Urinary bladder (tissue), 3 donors: ENCODE measurements at regions not wholly inside any gene's neighbourhood (a gene's known extent, or its start where the extent isn't known, plus 50 kb on each side); places are given as distances from the start of the nearest gene placed in this dataset.
"Not testable (repeated sequence)": the region's sequence is repeated elsewhere in the genome, so short reads cannot be mapped to it uniquely, and the experiment has no call there.

ENCODE experiments used
- DNase-seq: peaks from one replicate; pipeline ENCODE4 v3.0.0-alpha.2; 2015; ENCODE audit errors: extremely low spot score
- H3K27ac ChIP-seq: one replicate; pipeline ENCODE4 v1.5.1; 2013; ENCODE audit warnings: low read depth, mild to moderate bottlenecking, moderate library complexity
- H3K36me3 ChIP-seq: one replicate; pipeline ENCODE4 v1.6.1; 2013; ENCODE audit warnings: mild to moderate bottlenecking, moderate library complexity; ENCODE audit not compliant: insufficient read depth
- H3K4me1 ChIP-seq: one replicate; pipeline ENCODE4 v1.6.1; 2013; ENCODE audit warnings: mild to moderate bottlenecking, moderate library complexity; ENCODE audit not compliant: insufficient read depth
- H3K4me3 ChIP-seq: one replicate; pipeline ENCODE4 v1.5.1; 2013; ENCODE audit warnings: low read depth, low read length
- WGBS: extraction: QIAGEN DNeasy Blood & Tissue Kit; methylation state at CpG from one replicate; pipeline ENCODE4 v1.1.7; 2013; 5-methylcytosine and 5-hydroxymethylcytosine counted together
- donor health status: healthy with polysubstance abuse.
- donor health status: healthy.

- no peak overlapping the region for H3K27ac ChIP-seq
- H3K4me3 ChIP-seq: no peak overlapping the region
- 49% methylated on average over 10 of the region's 10 CpGs for WGBS
- DNase-seq: no peak
- H3K4me1 ChIP-seq: no peaks in the 10 kb centered on the region
- no peaks in the 10 kb centered on the region for H3K36me3 ChIP-seq
These were observed 116.5 kb downstream of the RTP4 start for GRCh38 chr3:187484547-187485295.

- no peak for DNase-seq
- Histone ChIP-seq H3K4me1 (no peaks in the 10 kb centered on the region), H3K4me3 (no peak overlapping the region), H3K27ac (no peak overlapping the region), H3K36me3 (no peaks in the 10 kb centered on the region)
- WGBS: 72% methylated on average over 3 of the region's 3 CpGs
These were observed 113.2 kb downstream of the RTP4 start for GRCh38 chr3:187481426-187481825.

GRCh38 chr3:187475613-187476012 is 107.4 kb downstream of the RTP4 start:
- not testable (repeated sequence) for H3K4me3 ChIP-seq, H3K36me3 ChIP-seq, H3K27ac ChIP-seq, H3K4me1 ChIP-seq, DNase-seq

GRCh38 chr3:187473778-187474406 is 105.7 kb downstream of the RTP4 start:
- no peaks in the 10 kb centered on the region for H3K4me1 ChIP-seq
- no peaks in the 10 kb centered on the region for H3K36me3 ChIP-seq
- H3K27ac ChIP-seq: no peak overlapping the region
- DNase-seq: no peak
- 100% methylated on average over 1 of the region's 1 CpG for WGBS
- no peak overlapping the region for H3K4me3 ChIP-seq

- H3K4me1 ChIP-seq, H3K27ac ChIP-seq, H3K4me3 ChIP-seq, H3K36me3 ChIP-seq, DNase-seq: not testable (repeated sequence)
- WGBS: 35% methylated on average over 7 of the region's 7 CpGs
These were observed 98.1 kb downstream of the RTP4 start for GRCh38 chr3:187466306-187466705.

- WGBS: 48% methylated on average over 4 of the region's 4 CpGs
These were observed 97.3 kb downstream of the RTP4 start for GRCh38 chr3:187465503-187465902.

GRCh38 chr3:187464682-187465081 is 96.5 kb downstream of the RTP4 start:
- H3K27ac ChIP-seq: no peak overlapping the region
- no peaks in the 10 kb centered on the region for H3K36me3 ChIP-seq
- 92% methylated on average over 4 of the region's 4 CpGs for WGBS
- H3K4me3 ChIP-seq: no peak overlapping the region
- no peak for DNase-seq
- no peaks in the 10 kb centered on the region for H3K4me1 ChIP-seq

More at GRCh38 chr3:187465503-187465902, 97.3 kb downstream of the RTP4 start:
- Histone ChIP-seq H3K27ac (no peak overlapping the region), H3K4me3 (no peak overlapping the region), H3K4me1 (no peaks in the 10 kb centered on the region), H3K36me3 (no peaks in the 10 kb centered on the region)
- no peak for DNase-seq

GRCh38 chr3:187458921-187459320 is 90.7 kb downstream of the RTP4 start:
- 71% methylated on average over 2 of the region's 2 CpGs for WGBS
- H3K4me3 ChIP-seq: no peak overlapping the region
- DNase-seq: no peak
- no peaks in the 10 kb centered on the region for H3K36me3 ChIP-seq
- H3K4me1 ChIP-seq: no peaks in the 10 kb centered on the region
- H3K27ac ChIP-seq: no peak overlapping the region

GRCh38 chr3:187458383-187458782 is 90.2 kb downstream of the RTP4 start:
- no peak for DNase-seq
- no peak overlapping the region for H3K27ac ChIP-seq
- WGBS: 88% methylated on average over 2 of the region's 2 CpGs
- H3K4me1 ChIP-seq: no peaks in the 10 kb centered on the region
- H3K4me3 ChIP-seq: no peak overlapping the region
- H3K36me3 ChIP-seq: no peaks in the 10 kb centered on the region

GRCh38 chr3:187456250-187456649 is 88.1 kb downstream of the RTP4 start:
- 9% methylated on average over 1 of the region's 1 CpG for WGBS
- Histone ChIP-seq H3K4me3 (no peak overlapping the region), H3K27ac (no peak overlapping the region), H3K36me3 (no peaks in the 10 kb centered on the region), H3K4me1 (no peaks in the 10 kb centered on the region)
- peak; percentile 13 for DNase-seq

GRCh38 chr3:187454085-187454815 is 86.1 kb downstream of the RTP4 start:
- 65% methylated on average over 6 of the region's 6 CpGs for WGBS
- Histone ChIP-seq H3K4me3 (no peak overlapping the region), H3K36me3 (no peaks in the 10 kb centered on the region), H3K27ac (no peak overlapping the region), H3K4me1 (no peaks in the 10 kb centered on the region)
- DNase-seq: no peak

- DNase-seq: no peak
- H3K4me1 ChIP-seq: no peaks in the 10 kb centered on the region
- H3K36me3 ChIP-seq: no peaks in the 10 kb centered on the region
- H3K27ac ChIP-seq: no peak overlapping the region
- no peak overlapping the region for H3K4me3 ChIP-seq
- WGBS: 56% methylated on average over 7 of the region's 7 CpGs
These were observed 82.4 kb downstream of the RTP4 start for GRCh38 chr3:187450431-187451190.

GRCh38 chr3:187448674-187449073 is 80.5 kb downstream of the RTP4 start:
- no peak for DNase-seq
- Histone ChIP-seq H3K27ac (no peak overlapping the region), H3K4me3 (no peak overlapping the region), H3K4me1 (no peaks in the 10 kb centered on the region), H3K36me3 (no peaks in the 10 kb centered on the region)
- 92% methylated on average over 1 of the region's 1 CpG for WGBS
